Neural progenitor cell (in vitro differentiated cells): ENCODE measurements at regions not wholly inside any gene's neighbourhood (a gene's known extent, or its start where the extent isn't known, plus 50 kb on each side); places are given as distances from the start of the nearest gene placed in this dataset.

Experiments used
- DNase-seq: peaks from one replicate; pipeline ENCODE4 v3.0.0-alpha.2; 2016; ENCODE audit warnings: low spot score
- H2AFZ ChIP-seq: fragments of 200-600 bp; sonication (generic); replicated peaks from 2 replicates; pipeline ENCODE4 v1.6.1; 2016; ENCODE audit warnings: antibody characterized with exemption
- H3F3A ChIP-seq: fragments of 200-600 bp; sonication (generic); 2 replicates; pipeline ENCODE4 v1.6.1; 2016; ENCODE audit warnings: antibody characterized with exemption, low read depth
- H3K27ac ChIP-seq: fragments of 200-600 bp; sonication (generic); 2 replicates; pipeline ENCODE4 v1.5.1; 2016; ENCODE audit warnings: mild to moderate bottlenecking
- H3K27me3 ChIP-seq: fragments of 200-600 bp; sonication (generic); 2 replicates; pipeline ENCODE4 v1.6.1; 2016; ENCODE audit warnings: mild to moderate bottlenecking, moderate library complexity
- H3K36me3 ChIP-seq: fragments of 200-600 bp; sonication (generic); 2 replicates; pipeline ENCODE4 v1.5.1; 2016
- H3K4me1 ChIP-seq: fragments of 200-600 bp; sonication (generic); 2 replicates; pipeline ENCODE4 v1.6.1; 2016; ENCODE audit warnings: mixed run types
- H3K4me2 ChIP-seq: fragments of 200-600 bp; sonication (generic); 2 replicates; pipeline ENCODE4 v1.6.1; 2016
- H3K4me3 ChIP-seq: fragments of 200-600 bp; sonication (generic); 2 replicates; pipeline ENCODE4 v1.5.1; 2016
- H3K79me2 ChIP-seq: fragments of 200-600 bp; sonication (generic); 2 replicates; pipeline ENCODE4 v1.6.1; 2016; ENCODE audit warnings: low read depth
- H3K9ac ChIP-seq: fragments of 200-600 bp; sonication (generic); 2 replicates; pipeline ENCODE4 v1.6.1; 2016
- H3K9me3 ChIP-seq: fragments of 200-600 bp; sonication (generic); 2 replicates; pipeline ENCODE4 v1.5.1; 2016; ENCODE audit warnings: low read depth
- H4K20me1 ChIP-seq: fragments of 200-600 bp; sonication (generic); 2 replicates; pipeline ENCODE4 v1.6.1; 2016; ENCODE audit warnings: low read depth
- H3K27ac Mint-ChIP-seq: 3 replicates; pipeline ENCODE4 v1.8.0; 2021; ENCODE audit warnings: mixed read lengths
- H3K27me3 Mint-ChIP-seq: 2 replicates; pipeline ENCODE4 v1.8.0; 2022; ENCODE audit warnings: low read depth, mild to moderate bottlenecking, inconsistent platforms, moderate library complexity, mixed read lengths; ENCODE audit not compliant: insufficient read depth
- H3K36me3 Mint-ChIP-seq: 3 replicates; pipeline ENCODE4 v1.8.0; 2021; ENCODE audit warnings: mixed read lengths
- H3K4me1 Mint-ChIP-seq: 3 replicates; pipeline ENCODE4 v1.8.0; 2021; ENCODE audit warnings: mixed read lengths
- H3K4me3 Mint-ChIP-seq: 3 replicates; pipeline ENCODE4 v1.8.0; 2021; ENCODE audit warnings: mild to moderate bottlenecking, moderate library complexity, mixed read lengths
- H3K9me3 Mint-ChIP-seq: 3 replicates; pipeline ENCODE4 v1.8.0; 2020; ENCODE audit warnings: mixed read lengths
- EZH2 ChIP-seq: fragments of 200-600 bp; sonication (generic); IDR thresholded peaks from 2 replicates; pipeline ENCODE4 v1.6.1; 2017; ENCODE audit warnings: antibody characterized with exemption, mild to moderate bottlenecking, moderate library complexity
- EZH2phosphoT487 ChIP-seq: fragments of 200-600 bp; sonication (generic); IDR thresholded peaks from 2 replicates; pipeline ENCODE4 v1.6.1; 2017; ENCODE audit warnings: antibody characterized with exemption
- TF ChIP-seq, protein P1 (sequence below): fragments of 200-600 bp; sonication (generic); IDR thresholded peaks from 2 replicates; pipeline ENCODE4 v1.5.1; 2017; ENCODE audit warnings: antibody characterized with exemption, mild to moderate bottlenecking

DNA sequence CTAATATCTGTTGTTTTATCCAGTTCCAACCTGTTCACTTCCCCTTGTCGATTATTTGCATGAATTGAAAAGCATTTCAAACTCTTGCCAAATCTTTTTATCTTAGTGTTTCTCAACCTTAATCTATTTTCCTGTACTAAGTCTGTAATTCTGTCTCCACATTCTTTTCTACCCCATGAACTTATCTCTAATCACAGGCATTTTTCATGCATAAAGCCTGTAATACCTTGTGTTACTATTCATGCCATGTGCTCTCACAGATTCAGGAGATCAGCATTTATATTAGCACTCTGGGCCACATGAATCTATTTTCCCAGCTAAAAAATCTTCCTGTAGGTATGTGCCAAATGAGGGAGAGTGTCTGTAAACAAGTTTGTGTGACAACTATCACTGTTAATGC is 1360.9 kb downstream of the STIM2 start:
- Histone ChIP-seq H2AFZ (no peak overlapping the region), H3K4me1 (peaks cover 8% of the 10 kb centered on the region), H3K27ac (no peak overlapping the region), H3K36me3 (no peaks in the 10 kb centered on the region), H3K79me2 (no peaks in the 10 kb centered on the region), H3K27me3 (no peaks in the 10 kb centered on the region), H4K20me1 (no peaks in the 10 kb centered on the region), H3K4me3 (no peak overlapping the region), H3K9ac (no peak overlapping the region), H3K4me2 (no peak overlapping the region), H3K9me3 (no peaks in the 10 kb centered on the region), H3F3A (no peaks in the 10 kb centered on the region)
- no peaks in the 10 kb centered on the region for H3K36me3 Mint-ChIP-seq
- H3K9me3 Mint-ChIP-seq, result no peaks in the 10 kb centered on the region
- H3K27ac Mint-ChIP-seq, result no peak overlapping the region
- no peak for DNase-seq
- H3K4me1 Mint-ChIP-seq, result peaks cover 14% of the 10 kb centered on the region
- no peak for TF ChIP-seq EZH2
- TF ChIP-seq, protein P1, sequence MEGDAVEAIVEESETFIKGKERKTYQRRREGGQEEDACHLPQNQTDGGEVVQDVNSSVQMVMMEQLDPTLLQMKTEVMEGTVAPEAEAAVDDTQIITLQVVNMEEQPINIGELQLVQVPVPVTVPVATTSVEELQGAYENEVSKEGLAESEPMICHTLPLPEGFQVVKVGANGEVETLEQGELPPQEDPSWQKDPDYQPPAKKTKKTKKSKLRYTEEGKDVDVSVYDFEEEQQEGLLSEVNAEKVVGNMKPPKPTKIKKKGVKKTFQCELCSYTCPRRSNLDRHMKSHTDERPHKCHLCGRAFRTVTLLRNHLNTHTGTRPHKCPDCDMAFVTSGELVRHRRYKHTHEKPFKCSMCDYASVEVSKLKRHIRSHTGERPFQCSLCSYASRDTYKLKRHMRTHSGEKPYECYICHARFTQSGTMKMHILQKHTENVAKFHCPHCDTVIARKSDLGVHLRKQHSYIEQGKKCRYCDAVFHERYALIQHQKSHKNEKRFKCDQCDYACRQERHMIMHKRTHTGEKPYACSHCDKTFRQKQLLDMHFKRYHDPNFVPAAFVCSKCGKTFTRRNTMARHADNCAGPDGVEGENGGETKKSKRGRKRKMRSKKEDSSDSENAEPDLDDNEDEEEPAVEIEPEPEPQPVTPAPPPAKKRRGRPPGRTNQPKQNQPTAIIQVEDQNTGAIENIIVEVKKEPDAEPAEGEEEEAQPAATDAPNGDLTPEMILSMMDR, result no peak
- no peak for TF ChIP-seq EZH2phosphoT487
- H3K27me3 Mint-ChIP-seq, result no peaks in the 10 kb centered on the region
- H3K4me3 Mint-ChIP-seq, result no peak overlapping the region

DNA sequence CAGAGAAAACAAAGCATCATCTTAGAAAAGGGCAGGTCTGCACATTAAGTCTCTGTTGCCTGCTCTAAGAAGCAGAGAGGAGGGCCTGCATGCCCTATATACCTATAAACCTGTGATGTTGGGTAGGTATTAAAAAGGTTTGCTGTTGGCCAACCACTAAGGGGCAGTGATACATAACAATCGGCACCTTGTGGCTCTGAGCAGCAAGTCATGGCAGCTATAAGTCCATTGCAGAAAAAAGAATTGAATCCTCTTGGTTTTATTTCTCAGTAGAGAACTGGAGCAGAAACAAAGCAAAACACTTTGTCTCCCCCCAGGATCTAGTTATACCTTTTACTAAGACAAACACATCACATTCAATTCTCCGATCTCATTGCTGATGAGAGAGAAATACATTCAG is 1364.4 kb downstream of the STIM2 start:
- H3F3A ChIP-seq, result no peaks in the 10 kb centered on the region
- H3K9me3 ChIP-seq, result no peaks in the 10 kb centered on the region
- H3K4me1 Mint-ChIP-seq, result peaks cover 25% of the 10 kb centered on the region
- H2AFZ ChIP-seq, result peak overlapping the region; percentile 52
- H3K36me3 ChIP-seq, result no peaks in the 10 kb centered on the region
- H3K27ac Mint-ChIP-seq, result no peak overlapping the region
- no peaks in the 10 kb centered on the region for H3K27me3 ChIP-seq
- no peaks in the 10 kb centered on the region for H3K36me3 Mint-ChIP-seq
- H3K9ac ChIP-seq, result no peak overlapping the region
- no peaks in the 10 kb centered on the region for H4K20me1 ChIP-seq
- peaks cover 18% of the 10 kb centered on the region for H3K4me1 ChIP-seq
- H3K4me2 ChIP-seq, result no peak overlapping the region
- no peaks in the 10 kb centered on the region for H3K9me3 Mint-ChIP-seq
- H3K27ac ChIP-seq, result no peak overlapping the region
- peak; percentile 67 for DNase-seq
- no peaks in the 10 kb centered on the region for H3K79me2 ChIP-seq
- TF ChIP-seq EZH2 (no peak), EZH2phosphoT487 (no peak)
- TF ChIP-seq, protein P1, result peak; percentile 67
- H3K27me3 Mint-ChIP-seq, result no peaks in the 10 kb centered on the region
- H3K4me3 ChIP-seq, result no peak overlapping the region
- no peak overlapping the region for H3K4me3 Mint-ChIP-seq

DNA sequence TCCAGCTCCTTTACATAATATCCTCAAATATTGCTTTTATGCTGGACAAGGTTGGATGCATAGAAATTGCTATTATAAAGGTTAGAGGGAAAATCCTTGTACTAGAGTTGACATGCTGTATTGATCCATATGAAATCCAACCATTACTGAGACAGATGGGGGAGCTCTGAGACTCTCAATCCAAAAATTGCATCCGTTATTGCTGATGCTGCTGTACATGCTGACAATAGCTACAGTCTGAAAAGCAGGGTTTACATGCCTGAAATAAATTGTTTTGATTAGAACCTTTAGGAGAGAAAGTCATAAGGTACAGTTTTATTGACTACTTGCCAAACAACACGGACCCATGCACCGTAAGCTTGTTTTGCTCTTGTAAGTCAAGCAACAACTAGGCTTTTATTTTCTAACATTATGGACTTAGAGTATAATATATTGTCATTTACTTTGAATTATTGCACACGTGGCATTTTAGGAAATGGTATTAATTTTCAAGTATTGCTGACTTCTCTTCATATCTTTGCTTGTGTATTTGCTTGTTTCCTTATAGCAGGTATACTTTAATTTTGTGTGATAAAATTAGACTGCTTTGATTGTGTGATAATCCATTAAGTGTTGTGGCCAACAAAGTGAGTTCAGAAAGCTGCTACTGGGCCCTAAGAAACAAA is 1365.2 kb downstream of the STIM2 start:
- no peaks in the 10 kb centered on the region for H3K36me3 Mint-ChIP-seq
- DNase-seq, result no peak
- Histone ChIP-seq H3K27me3 (no peaks in the 10 kb centered on the region), H3K27ac (no peak overlapping the region), H3F3A (no peaks in the 10 kb centered on the region), H3K9me3 (no peaks in the 10 kb centered on the region), H3K36me3 (no peaks in the 10 kb centered on the region), H3K4me2 (no peak overlapping the region), H2AFZ (peak overlapping the region; percentile 52), H3K4me1 (peaks cover 18% of the 10 kb centered on the region), H3K9ac (no peak overlapping the region), H4K20me1 (no peaks in the 10 kb centered on the region), H3K79me2 (no peaks in the 10 kb centered on the region), H3K4me3 (no peak overlapping the region)
- H3K9me3 Mint-ChIP-seq, result no peaks in the 10 kb centered on the region
- no peaks in the 10 kb centered on the region for H3K27me3 Mint-ChIP-seq
- H3K4me1 Mint-ChIP-seq, result peaks cover 27% of the 10 kb centered on the region
- TF ChIP-seq EZH2phosphoT487 (no peak), EZH2 (no peak)
- TF ChIP-seq, protein P1, result peak; percentile 6
- no peak overlapping the region for H3K27ac Mint-ChIP-seq
- H3K4me3 Mint-ChIP-seq, result no peak overlapping the region
